Neuronal stem cell (in vitro differentiated cells): ENCODE measurements at regions not wholly inside any gene's neighbourhood (a gene's known extent, or its start where the extent isn't known, plus 50 kb on each side); places are given as distances from the start of the nearest gene placed in this dataset.

Source experiments
- DNase-seq: peaks from one replicate; pipeline ENCODE4 v3.0.0-alpha.2; 2013; ENCODE audit warnings: low spot score
- H2AFZ ChIP-seq: one replicate; pipeline ENCODE4 v1.6.1; 2013; ENCODE audit warnings: mild to moderate bottlenecking, low read length, inconsistent platforms
- H2AK5ac ChIP-seq: 2 replicates; pipeline ENCODE4 v1.6.1; 2013; ENCODE audit warnings: low read depth, mild to moderate bottlenecking, inconsistent platforms, low read length, moderate library complexity, mixed read lengths
- H2BK120ac ChIP-seq: 2 replicates; pipeline ENCODE4 v1.6.1; 2013; ENCODE audit warnings: low read depth, mild to moderate bottlenecking, inconsistent platforms, low read length, moderate library complexity, mixed read lengths
- H2BK12ac ChIP-seq: one replicate; pipeline ENCODE4 v1.6.1; 2013; ENCODE audit warnings: low read length, inconsistent platforms
- H2BK15ac ChIP-seq: 2 replicates; pipeline ENCODE4 v1.6.1; 2013; ENCODE audit warnings: mild to moderate bottlenecking, low read length, inconsistent platforms, mixed read lengths
- H2BK5ac ChIP-seq: one replicate; pipeline ENCODE4 v1.6.1; 2013; ENCODE audit warnings: inconsistent platforms, mild to moderate bottlenecking, low read length, moderate library complexity
- H3K14ac ChIP-seq: one replicate; pipeline ENCODE4 v1.6.1; 2013; ENCODE audit warnings: low read length, inconsistent platforms
- H3K18ac ChIP-seq: 2 replicates; pipeline ENCODE4 v1.6.1; 2013; ENCODE audit warnings: low read length, inconsistent platforms
- H3K23ac ChIP-seq: 2 replicates; pipeline ENCODE4 v1.6.1; 2013; ENCODE audit warnings: low read depth, mild to moderate bottlenecking, mixed read lengths, low read length, inconsistent platforms; ENCODE audit not compliant: poor library complexity
- H3K27ac ChIP-seq: replicated peaks from 3 replicates; pipeline ENCODE4 v1.5.1; 2013; ENCODE audit warnings: low read length, inconsistent platforms
- H3K27me3 ChIP-seq, 3 experiments: 2 replicates each; pipeline ENCODE4 v1.6.1; 2013; ENCODE audit warnings: low read length in 3 of 3, mild to moderate bottlenecking in 2 of 3, inconsistent platforms in 1 of 3, low read depth in 1 of 3, mixed read lengths in 1 of 3, moderate library complexity in 1 of 3; ENCODE audit not compliant: control insufficient read depth in 3 of 3, insufficient read depth in 3 of 3
- H3K36me3 ChIP-seq, 2 donors: replicated peaks in 1 of 2; 2 replicates each; pipeline ENCODE4 v1.6.1; 2013; ENCODE audit warnings: low read length in 2 of 2; ENCODE audit not compliant: control insufficient read depth in 2 of 2, insufficient read depth in 2 of 2
- H3K4ac ChIP-seq: 2 replicates; pipeline ENCODE4 v1.6.1; 2013; ENCODE audit warnings: inconsistent platforms, mild to moderate bottlenecking, low read length, moderate library complexity
- H3K4me1 ChIP-seq, 2 donors: 1 replicate in 1 of 2; 2 replicates in 1 of 2; pipeline ENCODE4 v1.6.1; 2013; ENCODE audit warnings: low read length in 2 of 2, low read depth in 1 of 2; ENCODE audit not compliant: control insufficient read depth in 2 of 2, insufficient read depth in 1 of 2
- H3K4me2 ChIP-seq: one replicate; pipeline ENCODE4 v1.6.1; 2013; ENCODE audit warnings: mild to moderate bottlenecking, low read length, inconsistent platforms; ENCODE audit not compliant: insufficient read depth, poor library complexity, severe bottlenecking
- H3K4me3 ChIP-seq, 2 donors: 2 replicates each; pipeline ENCODE4 v1.5.1; 2013; ENCODE audit warnings: low read length in 2 of 2, mild to moderate bottlenecking in 2 of 2, inconsistent platforms in 1 of 2, moderate library complexity in 1 of 2
- H3K79me1 ChIP-seq: one replicate; pipeline ENCODE4 v1.6.1; 2013; ENCODE audit warnings: low read depth, mild to moderate bottlenecking, inconsistent platforms, low read length, moderate library complexity
- H3K9ac ChIP-seq: one replicate; pipeline ENCODE4 v1.6.1; 2013; ENCODE audit warnings: mild to moderate bottlenecking, low read depth, low read length, inconsistent platforms; ENCODE audit not compliant: poor library complexity
- H3K9me3 ChIP-seq, 2 donors: replicated peaks in 1 of 2; 2 replicates each; pipeline versions ENCODE3 to v1.6.1; 2013; ENCODE audit warnings: low read length in 2 of 2, mild to moderate bottlenecking in 2 of 2, inconsistent platforms in 1 of 2, low read depth in 1 of 2, mixed read lengths in 1 of 2, moderate library complexity in 1 of 2; ENCODE audit not compliant: control insufficient read depth in 2 of 2, insufficient read depth in 1 of 2
- H4K8ac ChIP-seq: one replicate; pipeline ENCODE4 v1.6.1; 2013; ENCODE audit warnings: low read depth, mild to moderate bottlenecking, inconsistent platforms, low read length, moderate library complexity
- H4K91ac ChIP-seq: one replicate; pipeline ENCODE4 v1.6.1; 2013; ENCODE audit warnings: low read length, low read depth, mild to moderate bottlenecking, inconsistent platforms; ENCODE audit not compliant: poor library complexity
- WGBS, 2 donors: extraction: QIAGEN DNeasy Blood & Tissue Kit; methylation state at CpG; one replicate each; pipeline ENCODE4 v1.1.7; 2013; ENCODE audit warnings: missing lambda C conversion rate in 2 of 2, mixed read lengths in 1 of 2; ENCODE audit not compliant: insufficient read length in 2 of 2, insufficient replicate concordance in 1 of 2; ENCODE audit errors: extremely low coverage in 2 of 2; 5-methylcytosine and 5-hydroxymethylcytosine counted together

- H3K36me3 ChIP-seq: no peaks in the 10 kb centered on the region
- no peak overlapping the region for H4K91ac ChIP-seq
- no peak overlapping the region for H2BK12ac ChIP-seq
- no peak overlapping the region for H2AK5ac ChIP-seq
- H3K9ac ChIP-seq: no peak overlapping the region
- no peak overlapping the region for H3K4me2 ChIP-seq
- no peak overlapping the region for H3K4ac ChIP-seq
- H3K14ac ChIP-seq: no peak overlapping the region
- no peak overlapping the region for H3K18ac ChIP-seq
- no peaks in the 10 kb centered on the region for H3K9me3 ChIP-seq
- H3K27ac ChIP-seq: no peak overlapping the region
- H2BK120ac ChIP-seq: no peak overlapping the region
- no peaks in the 10 kb centered on the region for H3K27me3 ChIP-seq
- DNase-seq: no peak
- no peaks in the 10 kb centered on the region for H3K79me1 ChIP-seq
- H4K8ac ChIP-seq: no peak overlapping the region
- H3K4me1 ChIP-seq: peaks cover 0 to 2% of the 10 kb centered on the region in 2 donors
- no peak overlapping the region for H2AFZ ChIP-seq
- H3K23ac ChIP-seq: no peak overlapping the region
- H3K4me3 ChIP-seq: no peak overlapping the region
- H2BK15ac ChIP-seq: no peak overlapping the region
- no peak overlapping the region for H2BK5ac ChIP-seq
Measured at GRCh38 chr4:112823156-112823555, 186.2 kb downstream of the LARP7 start.

DNA sequence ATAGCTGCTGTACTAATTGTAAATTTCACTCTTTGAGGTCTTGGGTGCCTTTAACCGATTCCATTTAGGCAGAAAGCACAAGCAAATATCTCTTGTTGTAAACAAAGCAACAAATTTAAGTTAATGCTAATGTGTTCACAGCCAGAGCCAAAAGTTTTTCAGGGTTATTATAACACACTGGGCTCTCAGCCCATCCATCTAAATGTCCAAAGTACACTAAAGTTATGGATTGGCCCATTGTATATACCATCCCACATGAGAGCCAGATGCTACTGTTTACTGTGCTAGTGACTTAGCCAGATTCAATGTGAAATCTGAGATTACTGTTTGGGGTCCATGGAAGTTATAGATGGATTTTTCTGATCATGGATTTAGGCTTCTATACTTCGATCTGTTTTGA, 186.7 kb downstream of the LARP7 start:
- Histone ChIP-seq H3K4me1 (peaks cover 0 to 2% of the 10 kb centered on the region in 2 donors), H3K27ac (no peak overlapping the region), H3K4me2 (no peak overlapping the region), H2BK15ac (no peak overlapping the region), H4K8ac (no peak overlapping the region), H3K9me3 (no peaks in the 10 kb centered on the region), H2AFZ (no peak overlapping the region), H3K18ac (no peak overlapping the region), H3K27me3 (no peaks in the 10 kb centered on the region), H2BK5ac (no peak overlapping the region), H3K23ac (no peak overlapping the region), H3K36me3 (no peaks in the 10 kb centered on the region), H3K14ac (no peak overlapping the region), H4K91ac (no peak overlapping the region), H3K9ac (no peak overlapping the region), H3K4ac (no peak overlapping the region), H3K79me1 (no peaks in the 10 kb centered on the region), H2BK120ac (no peak overlapping the region), H2BK12ac (no peak overlapping the region), H2AK5ac (no peak overlapping the region), H3K4me3 (no peak overlapping the region)
- no peak for DNase-seq
- WGBS, 2 donors: no CpG with 5 or more reads among the region's 2 CpGs

DNA sequence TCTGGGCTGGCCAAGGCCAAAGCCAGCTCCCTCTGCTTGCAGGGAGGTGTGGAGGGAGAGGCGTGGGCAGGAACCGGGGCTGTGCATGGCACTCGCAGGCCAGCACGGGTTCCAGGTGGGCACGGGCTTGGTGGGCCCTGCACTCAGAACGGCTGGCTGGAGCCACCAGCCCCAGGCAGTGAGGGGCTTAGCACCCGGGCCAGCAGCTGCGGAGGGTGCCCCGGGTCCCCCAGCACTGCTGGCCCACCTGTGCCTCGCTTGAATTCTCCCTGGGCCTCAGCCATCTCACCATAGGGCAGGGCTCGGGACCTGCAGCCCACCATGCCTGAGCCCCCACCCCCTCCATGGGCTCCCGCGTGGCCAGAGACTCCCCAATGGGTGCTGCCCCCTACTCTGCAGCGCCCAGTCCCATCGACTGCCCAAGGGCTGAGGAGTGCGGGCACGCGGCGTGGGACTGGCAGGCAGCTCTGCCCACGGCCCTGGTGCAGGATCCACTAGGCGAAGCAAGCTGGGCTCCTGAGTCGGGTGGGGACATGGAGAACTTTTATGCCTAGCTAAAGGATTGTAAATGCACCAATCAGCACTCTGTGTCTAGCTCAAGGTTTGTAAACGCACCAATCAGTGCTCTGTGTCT, 193.9 kb downstream of the LARP7 start:
- H2AK5ac ChIP-seq: no peak overlapping the region
- H3K4me2 ChIP-seq: no peak overlapping the region
- no peak overlapping the region for H2BK12ac ChIP-seq
- H3K9ac ChIP-seq: no peak overlapping the region
- no peak overlapping the region for H3K18ac ChIP-seq
- no CpG with 5 or more reads among the region's 23 CpGs for WGBS, 2 donors
- H2BK15ac ChIP-seq: no peak overlapping the region
- no peak overlapping the region for H4K8ac ChIP-seq
- H2AFZ ChIP-seq: no peak overlapping the region
- H3K4me3 ChIP-seq: no peak overlapping the region
- no peaks in the 10 kb centered on the region for H3K27me3 ChIP-seq
- H3K9me3 ChIP-seq: peaks cover 0 to 3% of the 10 kb centered on the region in 2 donors
- no peaks in the 10 kb centered on the region for H3K79me1 ChIP-seq
- H3K27ac ChIP-seq: no peak overlapping the region
- no peak overlapping the region for H3K14ac ChIP-seq
- no peak overlapping the region for H3K4ac ChIP-seq
- H2BK5ac ChIP-seq: no peak overlapping the region
- no peaks in the 10 kb centered on the region for H3K36me3 ChIP-seq
- H3K4me1 ChIP-seq: no peaks in the 10 kb centered on the region
- no peak overlapping the region for H2BK120ac ChIP-seq
- no peak overlapping the region for H4K91ac ChIP-seq
- DNase-seq: no peak
- H3K23ac ChIP-seq: no peak overlapping the region

- Histone ChIP-seq H2AFZ (no peak overlapping the region), H3K36me3 (no peaks in the 10 kb centered on the region), H4K8ac (no peak overlapping the region), H3K23ac (no peak overlapping the region), H2BK120ac (no peak overlapping the region), H3K4me3 (no peak overlapping the region), H3K27ac (no peak overlapping the region), H3K9ac (no peak overlapping the region), H2BK15ac (no peak overlapping the region), H3K4ac (no peak overlapping the region), H2BK5ac (no peak overlapping the region), H3K4me2 (no peak overlapping the region), H3K27me3 (no peaks in the 10 kb centered on the region), H3K79me1 (no peaks in the 10 kb centered on the region), H2AK5ac (no peak overlapping the region), H3K9me3 (peaks cover 5 to 9% of the 10 kb centered on the region in 2 donors), H3K4me1 (no peaks in the 10 kb centered on the region), H3K18ac (no peak overlapping the region), H2BK12ac (no peak overlapping the region), H4K91ac (no peak overlapping the region), H3K14ac (no peak overlapping the region)
- DNase-seq: no peak
Measured at GRCh38 chr4:112832493-112832892, 195.6 kb downstream of the LARP7 start.
